SU-DHL-6 (cell line): ENCODE measurements at regions not wholly inside any gene's neighbourhood (a gene's known extent, or its start where the extent isn't known, plus 50 kb on each side); places are given as distances from the start of the nearest gene placed in this dataset.

Experiments
- CTCF ChIP-seq: fragments of 200-600 bp; sonication (generic); IDR thresholded peaks from one replicate; pipeline ENCODE4 v1.5.1; 2017; ENCODE audit warnings: antibody characterized with exemption, mild to moderate bottlenecking, low read length, moderate library complexity; ENCODE audit not compliant: insufficient read depth, poor library complexity, severe bottlenecking
- EZH2phosphoT487 ChIP-seq: fragments of 200-600 bp; sonication (generic), shearing (Covaris generic); conservative IDR thresholded peaks from 2 replicates; pipeline ENCODE4 v1.6.1; 2018; ENCODE audit warnings: mild to moderate bottlenecking, antibody characterized with exemption, low read length, moderate library complexity, mixed read lengths

- TF ChIP-seq EZH2phosphoT487 (no peak), CTCF (no peak)
Observed at GRCh38 chr5:54704825-54705224, 187.3 kb downstream of the SNX18 start.
